Thyroid gland (tissue), 4 donors: ENCODE measurements at regions not wholly inside any gene's neighbourhood (a gene's known extent, or its start where the extent isn't known, plus 50 kb on each side); places are given as distances from the start of the nearest gene placed in this dataset.

ENCODE experiments used
- DNase-seq, 2 donors: peaks; one replicate each; pipeline ENCODE4 v3.0.0-alpha.2; 2019
- H3K27ac ChIP-seq, 3 donors: fragments of 200-600 bp; sonication (generic); 1 replicate in 2 of 3; 2 replicates in 1 of 3; pipeline ENCODE4 v1.5.1; 2016 to 2019; ENCODE audit warnings: mild to moderate bottlenecking in 1 of 3, moderate library complexity in 1 of 3
- H3K27me3 ChIP-seq: fragments of 200-600 bp; sonication (generic); one replicate; pipeline ENCODE4 v1.5.1; 2019
- H3K36me3 ChIP-seq, 2 donors: fragments of 200-600 bp; sonication (generic); one replicate each; pipeline ENCODE4 v1.5.1; 2016 to 2019
- H3K4me1 ChIP-seq, 2 donors: fragments of 200-600 bp; sonication (generic); one replicate each; pipeline ENCODE4 v1.5.1; 2017 to 2019
- H3K4me3 ChIP-seq, 3 donors: fragments of 200-600 bp; sonication (generic); replicated peaks in 1 of 3; 1 replicate in 2 of 3; 2 replicates in 1 of 3; pipeline ENCODE4 v1.5.1; 2016; ENCODE audit warnings: mild to moderate bottlenecking in 1 of 3
- H3K9me3 ChIP-seq: fragments of 200-600 bp; sonication (generic); one replicate; pipeline ENCODE4 v1.5.1; 2017
- POLR2A ChIP-seq, 2 donors: fragments of 450-650 bp; IDR thresholded peaks; one replicate each; pipeline ENCODE4 v1.6.1; 2017; ENCODE audit warnings: antibody characterized with exemption in 2 of 2, mild to moderate bottlenecking in 2 of 2, moderate library complexity in 1 of 2
- WGBS, 2 donors: methylation state at CpG; one replicate each; pipeline ENCODE4 v1.1.5; 2017; 5-methylcytosine and 5-hydroxymethylcytosine counted together
- intact Hi-C: fragments of 100-400 bp; cut with DNase I; formaldehyde crosslinking; loops from one replicate; pipeline ENCODE4 v1.15.1; 2023
- TF ChIP-seq, protein P1 (sequence below), 6 experiments: fragments of 200-600 bp in 3 of 6; fragments of 450-650 bp in 3 of 6; sonication (generic) in 3 of 6; IDR thresholded peaks; one replicate each; pipeline ENCODE4 v1.5.1; 2016 to 2019; ENCODE audit warnings: antibody characterized with exemption in 6 of 6, mild to moderate bottlenecking in 2 of 6, inconsistent platforms in 1 of 6, moderate library complexity in 1 of 6

GRCh38 chr3:74302969-74303368 lies 311.5 kb downstream of the CNTN3 start:
- Histone ChIP-seq H3K36me3 (no peaks in the 10 kb centered on the region), H3K4me1 (no peaks in the 10 kb centered on the region), H3K27ac (no peak overlapping the region), H3K9me3 (no peaks in the 10 kb centered on the region), H3K4me3 (no peak overlapping the region), H3K27me3 (no peaks in the 10 kb centered on the region)
- DNase-seq = no peak
- intact Hi-C loops = no loop called here
- TF ChIP-seq POLR2A (IDR thresholded peaks at IDR 0.05) = no peak
- TF ChIP-seq, protein P1, sequence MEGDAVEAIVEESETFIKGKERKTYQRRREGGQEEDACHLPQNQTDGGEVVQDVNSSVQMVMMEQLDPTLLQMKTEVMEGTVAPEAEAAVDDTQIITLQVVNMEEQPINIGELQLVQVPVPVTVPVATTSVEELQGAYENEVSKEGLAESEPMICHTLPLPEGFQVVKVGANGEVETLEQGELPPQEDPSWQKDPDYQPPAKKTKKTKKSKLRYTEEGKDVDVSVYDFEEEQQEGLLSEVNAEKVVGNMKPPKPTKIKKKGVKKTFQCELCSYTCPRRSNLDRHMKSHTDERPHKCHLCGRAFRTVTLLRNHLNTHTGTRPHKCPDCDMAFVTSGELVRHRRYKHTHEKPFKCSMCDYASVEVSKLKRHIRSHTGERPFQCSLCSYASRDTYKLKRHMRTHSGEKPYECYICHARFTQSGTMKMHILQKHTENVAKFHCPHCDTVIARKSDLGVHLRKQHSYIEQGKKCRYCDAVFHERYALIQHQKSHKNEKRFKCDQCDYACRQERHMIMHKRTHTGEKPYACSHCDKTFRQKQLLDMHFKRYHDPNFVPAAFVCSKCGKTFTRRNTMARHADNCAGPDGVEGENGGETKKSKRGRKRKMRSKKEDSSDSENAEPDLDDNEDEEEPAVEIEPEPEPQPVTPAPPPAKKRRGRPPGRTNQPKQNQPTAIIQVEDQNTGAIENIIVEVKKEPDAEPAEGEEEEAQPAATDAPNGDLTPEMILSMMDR (IDR thresholded peaks at IDR 0.05) = no peak
- WGBS, 2 donors = 85% methylated on average over 1 of the region's 1 CpG

DNA sequence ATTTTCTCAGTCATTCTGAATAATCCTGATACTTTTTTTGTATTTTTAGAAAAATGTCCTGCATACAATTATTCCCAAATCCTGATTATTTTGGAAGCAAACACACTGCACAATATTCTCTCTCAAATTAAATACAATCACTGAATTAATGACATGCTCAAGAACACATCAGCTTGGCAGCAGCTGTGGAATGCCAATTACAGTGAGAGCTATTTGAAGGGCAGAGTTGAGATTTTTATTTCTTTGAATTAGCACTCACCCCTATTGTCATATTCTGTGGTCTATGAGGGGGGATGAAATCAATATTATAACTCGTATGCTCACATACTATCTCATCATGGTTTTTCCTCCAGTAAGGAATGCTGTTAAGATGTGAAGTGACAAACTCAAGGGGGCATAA lies 312.2 kb downstream of the CNTN3 start:
- Histone ChIP-seq H3K27me3 (no peaks in the 10 kb centered on the region), H3K4me1 (no peaks in the 10 kb centered on the region), H3K4me3 (no peak overlapping the region), H3K36me3 (no peaks in the 10 kb centered on the region), H3K27ac (no peak overlapping the region), H3K9me3 (no peaks in the 10 kb centered on the region)
- no peak for TF ChIP-seq POLR2A (IDR thresholded peaks at IDR 0.05)
- TF ChIP-seq, protein P1 (IDR thresholded peaks at IDR 0.05) = no peak
- intact Hi-C loops = no loop called here
- WGBS, 2 donors = 59 to 65% methylated on average over 1 of the region's 1 CpG
- no peak for DNase-seq

GRCh38 chr3:74301056-74301455 lies 313.4 kb downstream of the CNTN3 start:
- no peak overlapping the region for H3K4me3 ChIP-seq
- no peaks in the 10 kb centered on the region for H3K9me3 ChIP-seq
- no peak for TF ChIP-seq POLR2A (IDR thresholded peaks at IDR 0.05)
- no peak for DNase-seq
- no peaks in the 10 kb centered on the region for H3K36me3 ChIP-seq
- no peaks in the 10 kb centered on the region for H3K27me3 ChIP-seq
- no peaks in the 10 kb centered on the region for H3K4me1 ChIP-seq
- H3K27ac ChIP-seq = no peak overlapping the region
- intact Hi-C loops = no loop called here

DNA sequence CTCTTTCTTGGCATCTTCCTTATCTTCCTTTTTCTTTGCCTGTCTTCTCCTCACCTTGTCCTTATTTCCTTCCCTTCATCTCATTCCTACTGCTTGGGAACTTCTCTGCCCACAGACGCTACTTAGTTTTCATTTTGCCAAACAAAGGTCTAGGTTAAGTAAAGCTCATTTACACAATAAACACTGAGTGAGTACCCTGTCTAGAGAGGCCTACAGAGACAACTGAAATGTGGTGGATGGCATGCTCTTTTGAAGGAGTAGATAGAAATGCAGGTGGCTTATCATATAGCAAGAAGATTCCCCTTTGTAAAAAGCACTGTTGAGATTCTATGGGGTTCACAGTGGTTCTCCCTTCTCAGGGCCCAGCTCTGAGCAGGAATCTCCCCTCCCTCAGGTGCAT lies 319.0 kb downstream of the CNTN3 start:
- no peak for TF ChIP-seq POLR2A (IDR thresholded peaks at IDR 0.05)
- TF ChIP-seq, protein P1 (IDR thresholded peaks at IDR 0.05) = no peak
- H3K4me3 ChIP-seq = no peak overlapping the region
- intact Hi-C loops = no loop called here
- no peaks in the 10 kb centered on the region for H3K27me3 ChIP-seq
- 92 to 93% methylated on average over 1 of the region's 1 CpG for WGBS, 2 donors
- H3K36me3 ChIP-seq = no peaks in the 10 kb centered on the region
- H3K4me1 ChIP-seq = no peaks in the 10 kb centered on the region
- no peaks in the 10 kb centered on the region for H3K9me3 ChIP-seq
- no peak for DNase-seq
- no peak overlapping the region for H3K27ac ChIP-seq

DNA sequence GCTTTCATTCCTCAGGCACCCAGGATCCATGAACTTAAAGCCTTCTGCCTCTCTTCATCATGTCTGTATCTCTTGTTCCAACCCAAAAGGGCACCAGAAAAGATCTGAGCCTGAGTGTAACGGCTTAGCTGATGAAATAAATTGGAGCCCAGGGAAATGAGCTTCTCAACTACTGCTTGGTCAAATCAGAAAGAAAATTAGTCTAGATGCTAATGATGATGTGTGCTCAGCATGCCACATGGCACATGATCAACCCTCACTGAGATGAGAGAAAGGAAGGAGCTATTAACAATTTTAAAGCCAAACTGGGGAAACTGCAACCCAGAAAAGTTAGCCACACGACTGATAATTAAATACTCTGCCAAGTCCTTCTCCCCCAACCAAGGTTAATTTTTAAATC lies 325.7 kb downstream of the CNTN3 start:
- no peaks in the 10 kb centered on the region for H3K4me1 ChIP-seq
- no peaks in the 10 kb centered on the region for H3K9me3 ChIP-seq
- no peak overlapping the region for H3K4me3 ChIP-seq
- TF ChIP-seq, protein P1 (IDR thresholded peaks at IDR 0.05) = no peak
- no peak for TF ChIP-seq POLR2A (IDR thresholded peaks at IDR 0.05)
- no peak overlapping the region for H3K27ac ChIP-seq
- intact Hi-C loops = no loop called here
- DNase-seq = no peak
- no peaks in the 10 kb centered on the region for H3K36me3 ChIP-seq
- no peaks in the 10 kb centered on the region for H3K27me3 ChIP-seq
- 64 to 71% methylated on average over 2 of the region's 2 CpGs for WGBS, 2 donors

DNA sequence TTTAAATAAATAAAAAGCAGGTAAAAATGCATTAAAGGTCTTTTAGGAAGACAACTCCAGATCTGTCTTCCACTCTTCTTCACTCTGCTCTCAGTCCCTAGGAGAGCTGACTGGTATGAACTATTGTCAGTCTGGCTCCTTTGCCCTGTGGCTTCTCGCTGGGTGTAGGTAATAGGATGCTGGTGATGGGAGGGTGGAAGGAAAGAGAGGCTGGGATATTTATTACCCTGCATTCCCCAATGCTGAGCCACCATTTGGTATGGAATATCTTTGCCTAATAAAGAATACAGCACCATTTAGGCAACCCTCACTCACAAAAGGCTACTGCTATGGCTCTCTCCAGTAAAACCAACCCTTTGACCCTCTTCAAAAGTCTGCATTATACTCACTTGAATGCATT lies 326.9 kb downstream of the CNTN3 start:
- no peak for DNase-seq
- H3K9me3 ChIP-seq = no peaks in the 10 kb centered on the region
- intact Hi-C loops = no loop called here
- no peaks in the 10 kb centered on the region for H3K27me3 ChIP-seq
- H3K36me3 ChIP-seq = no peaks in the 10 kb centered on the region
- H3K27ac ChIP-seq = no peak overlapping the region
- no peak overlapping the region for H3K4me3 ChIP-seq
- TF ChIP-seq POLR2A (IDR thresholded peaks at IDR 0.05) = no peak
- TF ChIP-seq, protein P1 (IDR thresholded peaks at IDR 0.05) = no peak
- WGBS, 2 donors = 82 to 90% methylated on average over 1 of the region's 1 CpG
- H3K4me1 ChIP-seq = no peaks in the 10 kb centered on the region
